ENCODE measurements at regions not wholly inside any gene's neighbourhood (a gene's known extent, or its start where the extent isn't known, plus 50 kb on each side); places are given as distances from the start of the nearest gene placed in this dataset.
"Not testable (repeated sequence)": the region's sequence is repeated elsewhere in the genome, so short reads cannot be mapped to it uniquely, and the experiment has no call there.

- H3K18ac ChIP-seq (ENCODE audit: extremely low read depth, low read length); H2BK120ac ChIP-seq (replicated peaks; ENCODE audit: low read depth, low read length); H2BK15ac ChIP-seq (ENCODE audit: low read length); H3K56ac ChIP-seq (replicated peaks; ENCODE audit: insufficient read length, low read depth, low read length); H3K4me1 ChIP-seq (replicated peaks in 1 of 4; ENCODE audit: control insufficient read depth in 3 of 4, insufficient read depth in 4 of 4, low read length in 3 of 4); H3K27ac ChIP-seq (ENCODE audit: low read depth, low read length); H3K4me2 ChIP-seq (ENCODE audit: insufficient read depth in 1 of 2, low read depth in 2 of 2, low read length in 2 of 2); H3K4me3 ChIP-seq (ENCODE audit: extremely low read depth in 1 of 4, insufficient read depth in 2 of 4, low read depth in 3 of 4, low read length in 4 of 4); H2BK12ac ChIP-seq (ENCODE audit: low read depth, low read length); H3K4ac ChIP-seq (replicated peaks; ENCODE audit: insufficient read length, low read depth, low read length); H3K9ac ChIP-seq (replicated peaks in 1 of 4; ENCODE audit: extremely low read depth in 1 of 4, low read depth in 3 of 4, low read length in 3 of 4); DNase-seq (ENCODE audit: low read depth in 1 of 2, low spot score in 2 of 2); H2BK5ac ChIP-seq (ENCODE audit: low read depth, low read length); H2AK5ac ChIP-seq (ENCODE audit: low read depth, low read length); H3K79me1 ChIP-seq (ENCODE audit: low read depth, low read length); H3K9me3 ChIP-seq (ENCODE audit: insufficient read depth in 2 of 2, low read depth in 1 of 2, low read length in 1 of 2); H4K20me1 ChIP-seq (replicated peaks in 1 of 2; ENCODE audit: control insufficient read depth in 1 of 2, insufficient read depth in 2 of 2, low read length in 2 of 2); H3K36me3 ChIP-seq (ENCODE audit: control insufficient read depth in 2 of 4, insufficient read depth in 4 of 4, low read length in 3 of 4); H3K23ac ChIP-seq (ENCODE audit: insufficient read length); H4K5ac ChIP-seq (ENCODE audit: insufficient read length, low read depth, low read length); H4K91ac ChIP-seq (replicated peaks; ENCODE audit: insufficient read length, low read length); H2AFZ ChIP-seq (ENCODE audit: low read length); H4K8ac ChIP-seq (ENCODE audit: extremely low read depth, insufficient read depth, low read length); H3K14ac ChIP-seq (ENCODE audit: insufficient read length); H2BK20ac ChIP-seq (ENCODE audit: low read length); H3K79me2 ChIP-seq (ENCODE audit: control insufficient read depth in 1 of 2, insufficient read depth in 2 of 2, low read length in 2 of 2); H3K27me3 ChIP-seq (replicated peaks in 1 of 4; ENCODE audit: control insufficient read depth in 3 of 4, extremely low read depth in 1 of 4, insufficient read depth in 3 of 4, low read length in 3 of 4); H3K23me2 ChIP-seq (ENCODE audit: low read depth, low read length): not testable (repeated sequence)
- peak in 1 of 3 experiments; percentile 2; a peak in 1 of 4 replicates for TF ChIP-seq CTCF (IDR thresholded peaks at IDR 0.05; ENCODE audit: control extremely low read depth in 1 of 3, insufficient read depth in 1 of 3, low read depth in 1 of 3, low read length in 3 of 3)
- WGBS, 2 experiments (ENCODE audit: extremely low coverage in 1 of 2, insufficient coverage in 1 of 2, insufficient read length in 1 of 2, insufficient replicate concordance in 2 of 2, low coverage in 1 of 2, low lambda C conversion rate in 2 of 2, missing lambda C conversion rate in 1 of 2), result 81% methylated on average over 4 of the region's 4 CpGs; no CpG with 5 or more reads in 1 of the 2 experiments
- POLR2A ChIA-PET (ENCODE audit: partially characterized antibody), result interaction anchor here (0.6 kb wide), 1 partner anchor 66 kb away, joined by 4 read pairs; no protein-coding TSS in a partner anchor
- FAIRE-seq, result peak; percentile 66
- CTCF ChIA-PET (ENCODE audit: partially characterized antibody), result interaction anchor here (0.5 kb wide), 1 partner anchor 140 kb away, joined by 3 read pairs; no protein-coding TSS in a partner anchor
Measured at GRCh38 chr7:150084724-150085123, 211.0 kb downstream of the ATP6V0E2 start.
